ENCODE measurements at regions not wholly inside any gene's neighbourhood (a gene's known extent, or its start where the extent isn't known, plus 50 kb on each side); places are given as distances from the start of the nearest gene placed in this dataset.
"Not testable (repeated sequence)": the region's sequence is repeated elsewhere in the genome, so short reads cannot be mapped to it uniquely, and the experiment has no call there.

GRCh38 chr9:29176786-29177185 lies 1603.5 kb upstream of the C9orf72 start:
- Histone ChIP-seq H3K4me1 (no peaks in the 10 kb centered on the region), H3K9me3 (no peaks in the 10 kb centered on the region), H3K27ac (no peak overlapping the region), H3K27me3 (ENCODE audit: low read depth) (no peaks in the 10 kb centered on the region), H3K36me3 (no peaks in the 10 kb centered on the region), H3K4me3 (no peak overlapping the region)
- TF ChIP-seq CTCF (IDR thresholded peaks at IDR 0.05) = no peak
- intact Hi-C loops (cut with DNase I) = no loop called here
- DNase-seq (no peak), ATAC-seq (no peak)

GRCh38 chr9:29183971-29184370 lies 1610.7 kb upstream of the C9orf72 start:
- intact Hi-C loops (cut with DNase I) = no loop called here
- ATAC-seq (no peak), DNase-seq (no peak)
- H3K9me3 ChIP-seq = no peaks in the 10 kb centered on the region
- no peaks in the 10 kb centered on the region for H3K4me1 ChIP-seq
- H3K27me3 ChIP-seq (ENCODE audit: low read depth) = no peaks in the 10 kb centered on the region
- no peak for TF ChIP-seq CTCF (IDR thresholded peaks at IDR 0.05)
- no peak overlapping the region for H3K27ac ChIP-seq
- no peak overlapping the region for H3K4me3 ChIP-seq
- H3K36me3 ChIP-seq = no peaks in the 10 kb centered on the region

GRCh38 chr9:29188771-29189170 lies 1615.5 kb upstream of the C9orf72 start:
- H3K27me3 ChIP-seq (ENCODE audit: low read depth); H3K9me3 ChIP-seq; H3K4me3 ChIP-seq; H3K27ac ChIP-seq; DNase-seq; ATAC-seq; intact Hi-C loops (cut with DNase I); H3K4me1 ChIP-seq; H3K36me3 ChIP-seq: not testable (repeated sequence)

- H3K4me3 ChIP-seq; DNase-seq; H3K4me1 ChIP-seq; H3K27me3 ChIP-seq (ENCODE audit: low read depth); H3K9me3 ChIP-seq; ATAC-seq; intact Hi-C loops (cut with DNase I); H3K27ac ChIP-seq; H3K36me3 ChIP-seq: not testable (repeated sequence)
Observed at GRCh38 chr9:29189221-29189620, 1615.9 kb upstream of the C9orf72 start.

GRCh38 chr9:29198861-29199260 lies 1625.6 kb upstream of the C9orf72 start:
- TF ChIP-seq CTCF (IDR thresholded peaks at IDR 0.05) = no peak
- ATAC-seq (no peak), DNase-seq (no peak)
- no peaks in the 10 kb centered on the region for H3K27me3 ChIP-seq (ENCODE audit: low read depth)
- H3K4me3 ChIP-seq = no peak overlapping the region
- H3K36me3 ChIP-seq = no peaks in the 10 kb centered on the region
- intact Hi-C loops (cut with DNase I) = no loop called here
- H3K9me3 ChIP-seq = no peaks in the 10 kb centered on the region
- no peaks in the 10 kb centered on the region for H3K4me1 ChIP-seq
- H3K27ac ChIP-seq = no peak overlapping the region

- no peak for DNase-seq
- intact Hi-C loops (cut with DNase I) = no loop called here
- ATAC-seq = no peak
Observed at GRCh38 chr9:29199975-29200374, 1626.7 kb upstream of the C9orf72 start.

More at GRCh38 chr9:29199975-29200374, 1626.7 kb upstream of the C9orf72 start:
- Histone ChIP-seq H3K4me1 (no peaks in the 10 kb centered on the region), H3K27me3 (ENCODE audit: low read depth) (no peaks in the 10 kb centered on the region), H3K27ac (no peak overlapping the region), H3K9me3 (no peaks in the 10 kb centered on the region), H3K36me3 (no peaks in the 10 kb centered on the region), H3K4me3 (no peak overlapping the region)
- no peak for TF ChIP-seq CTCF (IDR thresholded peaks at IDR 0.05)
